Medulla oblongata (tissue), 1 donor: ENCODE measurements at regions not wholly inside any gene's neighbourhood (a gene's known extent, or its start where the extent isn't known, plus 50 kb on each side); places are given as distances from the start of the nearest gene placed in this dataset.

Experiments
- DNase-seq: peaks from one replicate; pipeline ENCODE4 v3.0.0-alpha.2; 2015; ENCODE audit errors: extremely low spot score

GRCh38 chrX:10288373-10288975, 131.7 kb downstream of the CLCN4 start:
- DNase-seq = no peak

- peak; percentile 2 for DNase-seq
Observed at GRCh38 chrX:10296576-10296975, 139.8 kb downstream of the CLCN4 start.

- DNase-seq = no peak
Observed at GRCh38 chrX:10310511-10310910, 153.7 kb downstream of the CLCN4 start.

- no peak for DNase-seq
Observed at GRCh38 chrX:10314530-10315104, 157.8 kb downstream of the CLCN4 start.

- no peak for DNase-seq
Observed at GRCh38 chrX:10325611-10326010, 168.8 kb downstream of the CLCN4 start.

GRCh38 chrX:10326578-10326977, 169.8 kb downstream of the CLCN4 start:
- peak; percentile 8 for DNase-seq

GRCh38 chrX:10327651-10328050, 170.9 kb downstream of the CLCN4 start:
- DNase-seq = no peak

- DNase-seq = no peak
Observed at GRCh38 chrX:10329984-10330383, 173.2 kb downstream of the CLCN4 start.

- DNase-seq = no peak
Observed at GRCh38 chrX:10341309-10341708, 184.5 kb downstream of the CLCN4 start.

GRCh38 chrX:10350221-10350620, 193.4 kb downstream of the CLCN4 start:
- DNase-seq = no peak

GRCh38 chrX:10350981-10351380, 194.2 kb downstream of the CLCN4 start:
- DNase-seq = no peak

- DNase-seq = no peak
Observed at GRCh38 chrX:10352536-10352935, 195.8 kb downstream of the CLCN4 start.

- DNase-seq = no peak
Observed at GRCh38 chrX:10356979-10357378, 200.2 kb downstream of the CLCN4 start.

GRCh38 chrX:10358958-10359357, 202.2 kb downstream of the CLCN4 start:
- no peak for DNase-seq

GRCh38 chrX:10360116-10360515, 203.3 kb downstream of the CLCN4 start:
- peak; percentile 9 for DNase-seq

GRCh38 chrX:10365532-10366265, 208.9 kb downstream of the CLCN4 start:
- no peak for DNase-seq

GRCh38 chrX:10367406-10367805, 210.6 kb downstream of the CLCN4 start:
- DNase-seq = no peak

GRCh38 chrX:10370976-10371375, 214.2 kb downstream of the CLCN4 start:
- no peak for DNase-seq

- no peak for DNase-seq
Observed at GRCh38 chrX:10377427-10377826, 220.7 kb downstream of the CLCN4 start.

- no peak for DNase-seq
Observed at GRCh38 chrX:10379878-10380277, 223.1 kb downstream of the CLCN4 start.

GRCh38 chrX:10380300-10380699, 223.5 kb downstream of the CLCN4 start:
- no peak for DNase-seq

- no peak for DNase-seq
Observed at GRCh38 chrX:10381193-10381592, 224.4 kb downstream of the CLCN4 start.

GRCh38 chrX:10387011-10387410, 230.2 kb downstream of the CLCN4 start:
- no peak for DNase-seq
